HG02678 (cell line): ENCODE measurements at regions not wholly inside any gene's neighbourhood (a gene's known extent, or its start where the extent isn't known, plus 50 kb on each side); places are given as distances from the start of the nearest gene placed in this dataset.

Experiments
- ATAC-seq: cut with Tn5 transposase; IDR thresholded peaks from one replicate; pipeline ENCODE4 v1.9.1; 2021; ENCODE audit warnings: mild to moderate bottlenecking, moderate library complexity; ENCODE audit not compliant: unreplicated experiment

GRCh38 chr13:39856714-39857113 lies 201.3 kb downstream of the COG6 start:
- ATAC-seq, result no peak

GRCh38 chr13:39858794-39859193 lies 203.3 kb downstream of the COG6 start:
- no peak for ATAC-seq

- ATAC-seq, result no peak
Observed at GRCh38 chr13:39859898-39860297, 204.4 kb downstream of the COG6 start.

DNA sequence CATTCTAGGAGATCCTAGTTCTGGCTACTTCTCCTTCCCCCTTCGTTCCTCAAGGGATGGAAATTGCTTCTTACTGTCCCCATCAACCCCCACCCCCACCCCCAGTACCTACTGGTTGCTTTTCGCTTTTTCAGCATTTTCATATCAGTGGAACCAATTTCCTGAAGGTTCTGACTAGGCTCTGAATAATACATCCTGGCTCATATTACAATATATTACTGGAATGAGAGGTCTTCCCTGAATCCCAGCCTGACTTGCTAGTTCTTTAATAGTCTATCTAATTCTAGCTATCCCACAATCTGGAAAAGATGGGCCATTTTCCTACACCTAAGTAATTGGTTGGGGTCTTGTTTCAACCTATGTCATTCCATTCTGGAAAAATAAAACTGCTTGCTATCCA lies 207.4 kb downstream of the COG6 start:
- no peak for ATAC-seq

DNA sequence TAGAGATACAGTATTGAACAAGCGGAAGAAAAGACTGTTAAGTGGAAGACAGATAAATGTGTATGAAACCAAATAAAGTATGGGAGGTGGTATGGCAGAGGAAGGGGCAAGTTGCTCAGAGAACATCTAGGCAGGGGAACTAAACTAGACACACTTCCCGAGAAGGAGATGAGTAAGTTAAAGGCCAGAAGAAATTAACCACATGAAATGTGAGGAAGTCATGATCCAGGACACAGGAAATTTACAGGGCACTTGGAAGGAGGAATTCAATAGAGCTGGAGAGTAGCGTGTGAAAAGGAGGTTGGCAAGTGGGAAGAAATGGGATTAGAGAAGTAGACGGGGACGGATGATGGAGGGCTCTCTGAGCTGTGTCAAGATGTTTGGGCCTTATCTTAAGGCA lies 208.8 kb downstream of the COG6 start:
- ATAC-seq, result no peak

GRCh38 chr13:39866722-39867121 lies 211.3 kb downstream of the COG6 start:
- no peak for ATAC-seq

GRCh38 chr13:39867807-39868206 lies 212.3 kb downstream of the COG6 start:
- ATAC-seq, result no peak

DNA sequence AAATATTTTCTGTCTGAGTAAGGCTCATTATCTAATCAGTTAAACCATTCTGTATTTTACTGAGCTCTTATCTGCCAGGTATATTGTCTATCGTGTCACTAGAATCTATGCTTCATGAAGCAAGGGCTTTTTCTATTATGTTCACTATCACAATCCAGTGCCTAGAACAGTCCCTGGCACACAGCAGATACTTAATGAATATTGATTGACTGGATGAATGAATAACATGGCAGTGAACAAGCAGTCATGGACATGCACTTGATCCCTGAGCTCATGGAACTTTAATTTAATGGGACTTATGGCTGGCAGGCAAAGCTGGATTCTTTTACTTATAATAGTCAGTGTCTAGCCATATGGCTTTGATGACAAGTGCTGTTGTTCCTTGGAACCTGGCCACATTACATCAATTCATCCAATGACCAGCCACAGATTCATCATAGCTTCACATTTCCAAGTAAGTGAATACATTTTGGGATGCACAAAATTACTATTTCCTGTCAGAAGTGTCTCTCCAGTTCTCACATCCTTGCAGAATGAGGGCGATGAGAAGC lies 214.8 kb downstream of the COG6 start:
- no peak for ATAC-seq

- no peak for ATAC-seq
Observed at GRCh38 chr13:39874331-39875053, 219.0 kb downstream of the COG6 start.

DNA sequence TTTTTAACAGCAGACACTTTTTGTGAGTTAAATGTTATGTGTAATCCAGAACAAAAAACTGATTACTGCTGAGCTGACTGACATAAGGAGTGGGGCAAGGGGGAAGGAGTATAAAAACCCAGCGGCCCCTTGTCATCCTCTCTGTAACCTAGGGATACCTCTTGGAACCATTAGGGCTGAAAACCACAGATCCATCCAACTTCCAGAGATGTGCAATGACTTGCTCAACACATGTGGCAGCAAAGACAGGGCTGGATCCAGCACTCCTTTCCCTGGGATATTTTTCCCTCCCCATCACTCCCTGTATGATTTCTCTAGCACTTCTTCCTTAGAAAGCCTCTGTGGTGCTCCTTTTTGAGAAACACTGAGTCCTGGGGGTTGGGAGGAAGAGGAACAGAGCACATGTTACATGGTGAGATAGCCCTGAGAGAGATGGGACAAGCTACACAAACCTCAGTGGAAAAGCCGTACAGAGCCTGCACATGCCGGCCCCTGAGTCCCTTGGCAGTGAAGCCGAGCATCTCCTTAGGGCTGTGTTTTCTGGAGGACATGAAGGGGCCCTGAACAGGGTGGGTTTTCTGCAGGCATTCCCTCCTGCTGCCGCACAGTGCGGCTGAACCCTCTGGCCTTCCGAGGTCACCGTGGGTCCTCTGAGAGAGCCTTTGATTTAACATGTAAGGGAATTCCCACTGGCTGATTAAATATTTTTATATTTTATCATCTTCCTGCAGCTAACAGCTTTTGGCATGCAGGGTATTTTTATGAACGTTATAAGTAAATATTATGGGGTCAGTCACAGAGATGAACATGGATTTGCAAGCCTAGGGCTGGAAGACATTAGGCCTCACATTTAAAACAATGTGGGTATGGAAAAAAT lies 219.9 kb downstream of the COG6 start:
- ATAC-seq, result no peak

DNA sequence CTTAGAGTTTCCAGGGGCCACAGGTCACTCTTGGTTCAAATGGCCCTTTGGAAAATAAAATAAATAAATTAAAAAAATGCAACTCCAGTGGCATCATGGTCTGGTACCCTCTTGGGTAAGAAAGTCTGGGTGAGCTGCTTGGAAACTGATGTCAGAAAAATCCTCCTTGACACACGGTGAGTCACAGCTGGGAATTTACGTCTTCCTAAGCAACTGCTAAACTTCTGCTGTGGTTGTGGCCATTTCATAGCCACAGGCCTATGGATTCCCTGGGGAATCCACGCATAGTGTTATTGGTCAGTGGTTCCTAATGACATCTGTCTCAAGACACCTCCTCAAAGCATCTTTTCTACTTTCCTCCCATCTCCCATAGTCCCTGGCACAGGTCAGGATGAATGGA lies 220.8 kb downstream of the COG6 start:
- no peak for ATAC-seq

GRCh38 chr13:39877134-39877533 lies 221.7 kb downstream of the COG6 start:
- no peak for ATAC-seq

DNA sequence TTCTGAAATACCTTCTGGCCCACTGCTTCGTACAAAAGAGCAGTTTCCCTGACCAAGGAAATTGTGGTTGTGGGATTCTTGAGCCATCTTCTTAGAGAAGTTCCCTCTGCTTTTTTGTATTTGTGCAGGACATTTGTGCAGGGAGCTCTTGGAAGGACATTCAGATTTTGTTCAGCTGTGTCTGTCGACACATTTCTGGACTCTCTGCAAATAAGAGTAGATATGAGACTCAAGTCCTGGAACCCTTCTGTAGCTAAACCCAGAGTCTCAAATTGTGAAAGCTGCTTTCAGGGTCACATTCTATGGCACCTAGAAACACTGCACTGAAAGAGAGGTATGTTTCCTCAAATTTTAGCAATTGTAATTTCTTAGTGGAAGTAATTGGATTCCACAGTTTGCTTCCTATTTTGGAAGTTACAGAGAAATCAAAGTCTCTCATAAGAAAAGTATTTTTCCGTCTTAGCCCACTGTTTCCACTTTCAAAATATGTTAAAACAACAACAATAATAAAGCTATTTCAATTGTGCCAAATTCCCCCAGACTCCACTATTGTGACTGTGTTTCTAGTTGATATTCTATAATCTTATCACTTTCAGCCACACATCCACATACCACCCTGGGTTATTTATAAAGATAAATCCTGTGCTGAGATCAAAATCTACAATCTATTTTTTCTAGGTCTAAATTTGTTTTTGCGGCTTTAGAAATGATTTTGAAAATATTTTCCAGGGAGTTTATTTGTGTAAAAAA lies 224.0 kb downstream of the COG6 start:
- ATAC-seq, result no peak

DNA sequence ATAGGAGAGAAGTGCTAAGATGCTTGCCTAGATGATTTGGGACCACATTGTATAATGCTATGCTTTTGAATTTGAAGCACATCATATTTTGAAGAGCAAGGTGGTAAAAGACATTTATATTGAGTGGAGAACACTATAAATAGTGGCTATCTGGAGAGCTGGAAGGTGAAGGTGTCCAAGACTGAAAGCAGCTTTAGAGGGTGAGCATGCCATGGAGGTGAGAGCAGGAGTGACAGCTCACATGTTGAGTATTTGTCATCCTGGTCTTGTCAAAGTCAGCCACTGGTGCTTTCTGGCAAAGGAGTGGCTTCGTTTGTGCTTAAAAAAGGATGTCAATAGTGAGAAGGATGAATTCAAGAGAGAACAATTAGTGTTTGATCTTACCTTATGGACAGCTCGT lies 225.9 kb downstream of the COG6 start:
- ATAC-seq, result no peak

- ATAC-seq, result no peak
Observed at GRCh38 chr13:39881887-39882286, 226.4 kb downstream of the COG6 start.

DNA sequence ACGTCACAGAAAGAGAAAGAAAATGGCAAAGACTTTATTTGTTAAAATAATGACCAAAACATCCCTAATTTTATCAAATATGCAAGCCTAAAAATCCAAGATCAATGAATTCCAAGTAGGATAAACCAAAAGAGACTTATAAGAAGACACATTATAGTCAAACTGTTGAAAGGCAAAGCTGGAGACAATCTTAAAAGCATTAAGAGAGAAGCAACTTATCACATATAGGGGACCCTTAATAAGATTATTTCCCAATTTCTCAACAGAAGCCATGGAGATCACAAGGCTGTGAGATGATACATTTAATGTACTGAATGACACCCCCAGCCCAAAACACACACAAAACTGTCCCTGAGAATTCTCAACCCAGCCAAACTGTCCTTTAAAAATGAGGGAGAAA lies 228.7 kb downstream of the COG6 start:
- no peak for ATAC-seq

DNA sequence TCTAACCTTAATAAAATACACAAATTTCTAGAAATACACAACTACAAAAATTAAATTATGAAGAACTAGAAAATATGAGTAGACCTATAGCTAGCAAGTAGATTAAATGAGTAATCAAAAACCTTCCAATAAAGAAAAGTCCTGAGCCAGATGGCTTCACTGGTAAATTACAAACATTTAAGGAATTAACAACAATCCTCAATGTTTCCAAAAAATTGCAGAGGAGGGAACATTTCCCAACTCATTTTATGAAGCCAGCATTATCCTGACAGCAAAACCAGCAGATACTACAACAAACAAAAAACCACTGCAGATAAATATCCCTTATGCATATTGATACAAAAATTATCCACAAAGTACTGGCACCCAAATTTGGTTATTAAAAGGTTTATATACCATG lies 230.9 kb downstream of the COG6 start:
- no peak for ATAC-seq

- no peak for ATAC-seq
Observed at GRCh38 chr13:39887387-39887786, 231.9 kb downstream of the COG6 start.

DNA sequence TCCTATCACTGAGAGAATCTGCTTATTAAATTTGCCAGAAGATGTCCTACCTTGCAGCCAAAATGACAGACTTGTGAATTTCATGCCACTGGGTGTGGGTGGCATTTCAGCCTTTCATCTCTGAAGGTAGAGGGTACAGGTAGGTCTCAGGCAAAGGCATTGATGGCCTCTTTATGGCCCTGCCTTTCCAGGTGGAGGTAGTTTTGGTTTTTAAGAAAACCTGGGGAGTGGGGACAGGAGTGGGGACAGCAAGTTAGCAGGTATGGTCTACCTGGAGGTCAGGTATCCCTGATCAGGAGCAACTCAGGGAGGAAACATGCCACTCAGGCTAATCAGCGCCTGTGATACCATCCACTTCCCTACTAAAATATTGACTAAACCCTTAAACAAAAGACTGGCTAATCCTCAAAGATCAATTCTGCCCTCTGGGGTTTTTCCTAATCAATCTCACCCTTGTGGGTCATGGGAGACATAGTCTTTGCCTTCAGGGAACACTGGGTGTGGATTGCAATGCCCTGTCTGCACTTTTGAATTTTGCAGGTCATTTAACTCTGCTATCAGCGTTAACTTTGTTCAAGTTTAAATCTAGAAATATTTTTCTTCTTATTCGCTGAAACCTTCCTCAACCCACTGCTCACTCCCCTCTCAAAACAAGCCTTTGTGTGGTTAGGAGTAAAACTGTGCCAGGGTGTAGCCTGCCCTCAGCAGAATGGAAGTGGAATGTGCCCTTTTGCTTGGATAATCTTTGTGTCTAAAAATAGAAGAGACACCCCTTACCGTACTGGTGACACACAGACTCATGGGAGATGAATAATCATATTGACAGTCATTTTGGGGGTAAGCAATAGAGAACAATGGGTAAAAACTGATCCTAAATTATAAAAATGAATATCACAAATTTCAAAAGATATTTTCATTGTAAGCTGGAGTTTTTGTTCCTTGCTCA lies 233.7 kb downstream of the COG6 start:
- no peak for ATAC-seq

DNA sequence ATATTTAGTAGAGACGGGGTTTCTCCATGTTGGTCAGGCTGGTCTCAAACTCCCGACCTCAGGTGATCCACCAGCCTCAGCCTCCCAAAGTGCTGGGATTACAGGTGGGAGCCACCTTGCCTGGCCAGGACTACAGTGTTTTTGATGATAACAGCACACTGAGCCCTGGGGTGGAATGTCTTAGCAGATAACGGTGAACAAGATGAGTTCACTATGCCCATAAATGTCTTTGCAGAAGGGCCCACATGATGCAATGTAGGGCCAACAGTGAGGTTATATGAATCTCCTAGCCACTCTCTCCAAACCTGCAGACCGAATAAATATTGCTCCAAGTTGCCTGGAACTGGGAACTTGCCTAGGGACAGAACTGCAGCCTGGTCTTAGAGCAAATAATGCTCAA lies 235.1 kb downstream of the COG6 start:
- ATAC-seq, result no peak
